ENCODE measurements at regions not wholly inside any gene's neighbourhood (a gene's known extent, or its start where the extent isn't known, plus 50 kb on each side); places are given as distances from the start of the nearest gene placed in this dataset.

DNA sequence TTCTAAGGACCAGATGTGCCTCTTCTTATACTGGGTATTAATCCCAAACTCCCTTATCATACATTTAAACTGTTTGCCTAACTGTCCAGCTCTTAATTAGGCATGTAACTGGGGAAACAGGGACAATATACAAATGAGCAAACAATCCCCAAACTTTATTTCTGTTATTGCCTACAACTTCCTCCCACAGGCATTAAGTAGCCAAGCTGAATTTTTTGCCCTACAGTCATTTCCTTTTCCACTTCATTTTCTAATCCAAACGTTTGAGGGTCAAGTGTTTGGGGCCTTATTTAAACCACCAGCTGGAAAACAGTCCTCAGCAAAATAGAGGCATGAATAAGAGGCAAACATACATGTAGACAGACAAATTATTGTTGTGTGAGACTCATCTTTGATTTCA is 77.4 kb upstream of the CCL2 start:
- no peak for DNase-seq (ENCODE audit: low read depth)

DNA sequence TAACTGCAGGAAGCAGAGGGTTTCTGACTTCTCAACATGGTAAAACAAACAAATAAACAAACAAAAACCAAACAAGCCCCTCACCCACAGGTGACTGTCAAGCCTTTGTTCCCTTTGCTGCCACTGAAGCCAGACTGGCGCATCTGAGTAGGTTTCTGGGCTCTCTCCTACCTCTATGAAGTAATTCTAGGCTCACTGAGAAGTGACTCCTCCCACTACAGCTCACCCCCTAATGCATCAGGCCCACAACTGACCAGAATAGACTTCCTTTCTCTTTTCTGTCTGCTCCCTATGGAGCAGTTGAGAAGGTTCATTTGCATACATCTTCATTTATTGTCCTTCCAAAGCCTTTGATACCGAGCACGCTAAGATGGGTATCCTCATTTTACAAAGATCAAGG is 77.0 kb upstream of the CCL2 start:
- DNase-seq (ENCODE audit: low read depth) = no peak

DNA sequence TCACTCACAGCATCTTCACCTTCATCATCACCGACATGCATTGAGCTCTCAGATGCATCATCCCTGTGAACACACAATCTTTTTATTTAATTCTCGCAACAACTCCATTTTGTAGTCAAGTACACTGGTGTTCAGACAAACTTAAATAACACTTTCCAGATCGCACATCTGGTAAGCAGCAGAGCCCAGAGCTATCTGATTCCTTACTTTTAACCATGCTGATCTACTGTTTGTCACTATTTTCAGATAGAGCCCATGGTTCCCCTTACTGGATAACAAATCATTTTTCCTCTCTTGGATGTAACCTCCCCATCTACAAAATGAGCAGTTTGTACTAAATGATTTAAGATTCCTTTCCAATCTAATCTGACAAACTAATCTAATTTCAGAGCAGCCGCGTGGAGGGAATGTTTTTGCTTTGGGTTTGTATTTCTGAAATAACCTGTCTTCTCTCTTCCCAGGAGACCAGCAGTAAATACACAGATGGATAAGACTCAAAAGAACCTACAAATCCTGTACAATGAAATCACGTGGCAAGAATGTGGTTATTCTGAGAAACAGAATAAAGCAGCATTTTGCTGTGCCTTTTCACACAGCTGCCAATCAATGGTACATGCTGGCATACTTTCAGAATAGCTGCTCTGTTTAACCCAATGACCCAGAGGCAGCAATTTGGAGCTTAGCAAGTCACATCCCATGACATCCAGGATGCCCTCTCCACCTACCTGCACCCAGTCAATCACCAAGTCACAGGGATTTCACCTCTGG is 72.9 kb upstream of the CCL2 start:
- DNase-seq (ENCODE audit: low read depth) = no peak

DNA sequence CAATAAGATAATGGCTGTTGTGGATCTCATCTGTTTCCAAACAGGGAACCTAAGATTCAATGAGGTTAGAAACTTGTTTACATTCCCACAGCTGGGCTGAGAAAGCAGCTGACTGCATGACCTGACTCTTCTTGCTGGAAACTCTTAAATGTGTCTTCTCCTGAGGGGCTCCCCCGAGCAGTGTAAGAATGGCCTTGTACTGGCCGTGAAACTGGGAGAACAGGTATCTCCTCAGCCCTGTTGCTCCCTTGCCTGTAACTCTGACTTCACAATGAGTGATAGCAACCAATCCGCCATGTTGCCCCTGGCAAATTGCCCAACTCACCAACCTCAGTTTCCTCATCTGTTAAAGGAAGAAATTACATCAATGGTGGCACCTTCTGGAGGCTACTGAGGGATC is 59.1 kb upstream of the CCL2 start:
- no peak for DNase-seq (ENCODE audit: low read depth)

DNA sequence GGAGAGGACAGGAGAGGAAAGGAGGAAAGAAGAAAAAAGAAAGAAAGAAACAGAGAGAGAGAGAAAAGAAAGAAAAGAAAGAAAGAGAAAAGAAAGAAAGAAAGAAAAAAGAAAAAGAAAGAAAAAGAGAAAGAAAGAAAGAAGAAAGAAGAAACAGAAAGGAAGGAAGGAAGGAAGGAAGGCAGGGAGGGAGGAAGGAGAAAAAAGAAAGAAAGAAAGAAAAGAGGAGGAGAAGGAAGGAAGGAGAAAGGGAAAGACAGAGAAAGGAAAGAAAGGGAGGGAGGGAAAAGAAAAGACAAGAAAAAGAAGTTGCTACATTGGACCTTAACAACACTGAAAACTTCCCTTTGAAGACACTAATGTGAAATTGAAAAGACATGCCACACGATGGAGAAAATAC is 56.6 kb upstream of the CCL2 start:
- DNase-seq (ENCODE audit: low read depth) = no peak

DNA sequence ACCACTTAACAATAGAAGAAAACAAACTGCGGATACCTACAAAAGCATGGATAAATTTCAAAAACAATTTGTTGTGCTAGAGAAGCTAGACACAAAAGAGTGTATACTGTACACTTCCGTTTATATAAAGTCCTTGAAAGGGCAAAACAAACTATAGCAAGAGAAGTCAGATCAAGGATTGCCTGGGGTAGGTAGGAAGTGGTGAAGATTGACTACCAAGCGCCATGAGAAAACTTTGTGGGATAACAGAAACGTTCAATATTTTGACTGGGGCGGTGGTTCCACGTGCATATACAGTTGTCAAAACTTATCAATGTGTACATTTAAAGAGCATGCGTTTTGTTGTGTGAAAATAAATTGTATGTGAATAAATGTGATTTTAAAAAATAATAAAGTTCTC is 55.6 kb upstream of the CCL2 start:
- no peak for DNase-seq (ENCODE audit: low read depth)

DNA sequence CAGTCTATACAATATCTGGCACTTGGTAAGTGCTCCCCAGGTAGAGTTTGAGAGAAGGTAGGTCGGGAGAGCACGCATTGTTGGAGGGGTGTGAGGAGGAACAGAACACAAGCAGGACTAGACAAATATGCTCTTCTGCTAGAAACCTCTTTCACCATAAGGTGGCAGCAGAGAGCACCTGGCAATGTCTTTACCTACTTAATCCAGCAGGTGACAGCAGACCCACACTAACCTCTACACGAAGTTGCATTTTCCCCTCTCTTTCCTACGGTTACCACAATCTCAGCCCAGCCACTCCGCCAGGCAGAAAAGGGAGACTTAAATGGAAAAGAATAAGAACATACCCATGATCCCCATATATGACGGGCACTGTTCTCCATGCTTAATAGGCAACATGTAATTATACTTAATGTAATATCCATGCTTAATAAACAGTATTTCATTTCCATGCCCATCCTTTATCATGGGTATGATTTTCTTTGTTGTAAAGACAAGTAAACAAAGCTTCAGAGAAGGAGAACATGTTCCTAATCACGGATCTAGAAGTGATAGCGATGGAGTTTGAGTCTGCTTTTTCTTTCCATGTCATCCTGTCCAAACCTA is 55.1 kb upstream of the CCL2 start:
- peak; percentile 75 for DNase-seq (ENCODE audit: low read depth)

DNA sequence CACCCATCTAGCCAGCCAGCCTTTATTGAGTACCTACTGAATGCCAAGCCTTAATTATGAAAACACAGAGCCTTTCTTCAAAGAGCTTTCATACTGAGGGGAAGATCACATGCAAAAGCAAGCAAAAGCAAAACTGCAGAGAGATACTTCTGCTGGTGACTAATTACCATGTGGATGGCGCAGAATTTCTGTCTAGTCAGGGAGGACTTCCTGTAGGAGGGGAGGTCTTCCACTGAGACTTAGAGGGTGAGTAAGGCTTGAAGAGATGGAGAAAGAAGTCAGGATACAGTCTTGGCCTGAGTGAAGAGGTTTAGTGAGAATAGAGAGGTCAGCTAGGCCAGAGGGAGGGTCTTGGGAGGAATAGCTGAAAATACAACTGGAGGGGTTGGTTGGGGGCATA is 53.9 kb upstream of the CCL2 start:
- DNase-seq (ENCODE audit: low read depth) = no peak

DNA sequence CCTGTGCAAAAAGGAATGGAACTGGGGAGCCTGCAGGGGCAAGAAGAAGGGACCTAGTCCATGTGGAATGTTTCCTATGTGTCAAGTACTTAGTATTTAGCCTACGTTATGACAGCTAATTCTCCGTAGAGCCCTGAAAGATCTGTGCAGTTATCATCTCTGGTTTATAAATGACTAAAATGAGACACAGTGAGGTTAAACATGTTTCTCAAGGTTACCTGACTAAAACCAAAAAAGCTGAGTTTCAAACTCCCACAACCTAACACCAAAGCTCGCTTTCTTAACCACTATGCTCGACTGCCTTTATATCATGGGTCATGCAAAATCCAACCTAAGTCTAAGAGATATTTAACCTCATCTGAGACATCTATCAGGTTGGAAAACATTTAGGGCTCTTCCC is 53.3 kb upstream of the CCL2 start:
- no peak for DNase-seq (ENCODE audit: low read depth)

DNA sequence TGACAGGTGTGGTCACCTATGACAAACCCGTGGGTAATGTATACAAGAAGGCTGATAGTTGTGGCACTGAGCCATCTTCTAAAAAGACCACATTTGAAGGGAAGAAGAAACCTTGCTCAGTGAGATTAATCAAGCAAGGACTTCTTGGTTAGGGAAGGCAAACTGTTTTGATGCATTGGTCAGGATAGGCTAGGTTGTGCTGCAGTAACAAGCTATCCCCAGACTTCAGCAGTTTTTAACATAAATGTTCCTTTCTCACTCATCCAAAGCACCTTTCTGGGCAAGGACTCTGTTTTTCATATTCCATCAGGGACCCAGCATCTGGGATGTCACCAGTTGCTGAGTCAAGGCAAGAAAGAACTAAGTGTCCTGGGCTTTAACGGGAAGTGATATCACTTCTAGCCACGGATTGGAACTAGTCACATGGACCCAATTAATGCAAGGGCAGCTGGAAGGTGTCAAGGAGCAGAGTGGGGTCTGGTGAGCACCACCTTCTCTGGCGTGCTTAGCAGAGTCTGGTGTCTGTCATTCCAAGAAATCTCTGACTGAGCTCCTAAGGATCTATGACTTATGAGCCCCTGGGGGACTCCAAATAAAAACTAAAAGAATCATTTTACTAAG is 52.0 kb upstream of the CCL2 start:
- no peak for DNase-seq (ENCODE audit: low read depth)

DNA sequence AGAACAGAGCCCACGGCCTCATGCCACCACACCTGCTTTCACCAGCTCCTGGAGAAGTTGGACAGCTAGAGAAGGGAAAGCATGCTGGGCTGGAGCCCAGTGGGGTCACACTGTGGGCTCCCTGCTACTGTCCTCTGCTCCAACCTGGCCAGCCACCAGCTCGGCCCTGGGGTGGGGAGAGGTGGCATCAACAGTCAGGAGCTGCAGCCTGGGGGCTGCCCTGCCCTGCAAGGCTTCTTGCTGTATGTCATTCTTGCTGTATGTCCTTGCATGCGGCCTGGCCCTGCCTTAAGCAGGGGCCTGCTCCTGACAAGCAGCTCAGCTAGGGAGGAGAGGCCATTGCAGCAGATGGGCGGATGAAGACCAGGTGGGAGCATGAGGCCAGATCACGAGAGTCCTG is 50.7 kb upstream of the CCL2 start:
- DNase-seq (ENCODE audit: low read depth) = no peak
